Neural progenitor cell (in vitro differentiated cells): ENCODE measurements at regions not wholly inside any gene's neighbourhood (a gene's known extent, or its start where the extent isn't known, plus 50 kb on each side); places are given as distances from the start of the nearest gene placed in this dataset.

ENCODE experiments used
- DNase-seq: peaks from one replicate; pipeline ENCODE4 v3.0.0-alpha.2; 2016; ENCODE audit warnings: low spot score
- H2AFZ ChIP-seq: fragments of 200-600 bp; sonication (generic); replicated peaks from 2 replicates; pipeline ENCODE4 v1.6.1; 2016; ENCODE audit warnings: antibody characterized with exemption
- H3F3A ChIP-seq: fragments of 200-600 bp; sonication (generic); 2 replicates; pipeline ENCODE4 v1.6.1; 2016; ENCODE audit warnings: antibody characterized with exemption, low read depth
- H3K27ac ChIP-seq: fragments of 200-600 bp; sonication (generic); 2 replicates; pipeline ENCODE4 v1.5.1; 2016; ENCODE audit warnings: mild to moderate bottlenecking
- H3K27me3 ChIP-seq: fragments of 200-600 bp; sonication (generic); 2 replicates; pipeline ENCODE4 v1.6.1; 2016; ENCODE audit warnings: mild to moderate bottlenecking, moderate library complexity
- H3K36me3 ChIP-seq: fragments of 200-600 bp; sonication (generic); 2 replicates; pipeline ENCODE4 v1.5.1; 2016
- H3K4me1 ChIP-seq: fragments of 200-600 bp; sonication (generic); 2 replicates; pipeline ENCODE4 v1.6.1; 2016; ENCODE audit warnings: mixed run types
- H3K4me2 ChIP-seq: fragments of 200-600 bp; sonication (generic); 2 replicates; pipeline ENCODE4 v1.6.1; 2016
- H3K4me3 ChIP-seq: fragments of 200-600 bp; sonication (generic); 2 replicates; pipeline ENCODE4 v1.5.1; 2016
- H3K79me2 ChIP-seq: fragments of 200-600 bp; sonication (generic); 2 replicates; pipeline ENCODE4 v1.6.1; 2016; ENCODE audit warnings: low read depth
- H3K9ac ChIP-seq: fragments of 200-600 bp; sonication (generic); 2 replicates; pipeline ENCODE4 v1.6.1; 2016
- H3K9me3 ChIP-seq: fragments of 200-600 bp; sonication (generic); 2 replicates; pipeline ENCODE4 v1.5.1; 2016; ENCODE audit warnings: low read depth
- H4K20me1 ChIP-seq: fragments of 200-600 bp; sonication (generic); 2 replicates; pipeline ENCODE4 v1.6.1; 2016; ENCODE audit warnings: low read depth
- H3K27ac Mint-ChIP-seq: 3 replicates; pipeline ENCODE4 v1.8.0; 2021; ENCODE audit warnings: mixed read lengths
- H3K27me3 Mint-ChIP-seq: 2 replicates; pipeline ENCODE4 v1.8.0; 2022; ENCODE audit warnings: low read depth, mild to moderate bottlenecking, inconsistent platforms, moderate library complexity, mixed read lengths; ENCODE audit not compliant: insufficient read depth
- H3K36me3 Mint-ChIP-seq: 3 replicates; pipeline ENCODE4 v1.8.0; 2021; ENCODE audit warnings: mixed read lengths
- H3K4me1 Mint-ChIP-seq: 3 replicates; pipeline ENCODE4 v1.8.0; 2021; ENCODE audit warnings: mixed read lengths
- H3K4me3 Mint-ChIP-seq: 3 replicates; pipeline ENCODE4 v1.8.0; 2021; ENCODE audit warnings: mild to moderate bottlenecking, moderate library complexity, mixed read lengths
- H3K9me3 Mint-ChIP-seq: 3 replicates; pipeline ENCODE4 v1.8.0; 2020; ENCODE audit warnings: mixed read lengths
- EZH2 ChIP-seq: fragments of 200-600 bp; sonication (generic); IDR thresholded peaks from 2 replicates; pipeline ENCODE4 v1.6.1; 2017; ENCODE audit warnings: antibody characterized with exemption, mild to moderate bottlenecking, moderate library complexity
- EZH2phosphoT487 ChIP-seq: fragments of 200-600 bp; sonication (generic); IDR thresholded peaks from 2 replicates; pipeline ENCODE4 v1.6.1; 2017; ENCODE audit warnings: antibody characterized with exemption
- TF ChIP-seq, protein P1 (sequence below): fragments of 200-600 bp; sonication (generic); IDR thresholded peaks from 2 replicates; pipeline ENCODE4 v1.5.1; 2017; ENCODE audit warnings: antibody characterized with exemption, mild to moderate bottlenecking

DNA sequence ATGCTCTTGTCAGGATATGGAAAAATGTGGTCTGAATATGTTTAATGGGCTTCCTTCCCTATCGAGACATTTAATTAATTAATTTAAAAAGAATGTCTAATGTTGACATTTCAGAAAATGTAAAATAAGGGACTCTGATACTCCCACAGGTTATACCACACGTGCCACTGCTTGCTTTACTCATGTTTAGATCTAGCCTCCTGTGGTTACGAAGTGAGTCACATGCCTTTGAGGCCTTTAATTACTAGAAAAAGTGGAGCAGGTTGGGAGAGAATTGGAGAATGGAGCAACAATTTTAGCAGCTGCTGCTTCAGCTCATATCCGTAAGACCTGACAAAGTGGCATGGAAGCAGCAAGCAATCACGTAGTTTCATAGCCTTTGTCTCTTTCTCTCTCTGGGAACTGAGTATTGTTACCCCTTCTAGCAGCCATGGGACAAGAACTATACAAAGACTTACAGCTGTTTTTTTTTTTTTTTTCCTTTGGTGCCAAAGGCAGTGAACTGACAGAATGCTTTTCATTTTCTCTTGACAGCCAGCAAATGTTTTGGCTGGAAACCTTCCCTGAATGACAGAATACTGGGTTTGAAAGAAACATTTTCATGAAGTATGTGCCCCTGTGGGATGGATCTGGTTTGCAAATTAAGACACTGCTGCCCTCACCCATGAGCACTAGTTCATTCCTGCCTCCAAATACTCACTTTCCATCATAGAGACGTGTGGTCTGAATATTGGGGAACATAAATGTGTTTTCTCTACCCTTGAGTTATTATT is 355.1 kb upstream of the PABPC5 start:
- peak overlapping the region; percentile 55 for H2AFZ ChIP-seq
- Mint-ChIP-seq H3K4me3 (no peak overlapping the region), H3K9me3 (peaks cover 10% of the 10 kb centered on the region), H3K27me3 (no peaks in the 10 kb centered on the region), H3K36me3 (peaks cover 2% of the 10 kb centered on the region), H3K27ac (no peak overlapping the region), H3K4me1 (peaks cover 3% of the 10 kb centered on the region)
- no peaks in the 10 kb centered on the region for H3K4me1 ChIP-seq
- no peaks in the 10 kb centered on the region for H3F3A ChIP-seq
- H4K20me1 ChIP-seq: no peaks in the 10 kb centered on the region
- no peak overlapping the region for H3K4me2 ChIP-seq
- H3K79me2 ChIP-seq: no peaks in the 10 kb centered on the region
- H3K4me3 ChIP-seq: no peak overlapping the region
- TF ChIP-seq EZH2phosphoT487 (no peak), EZH2 (no peak)
- TF ChIP-seq, protein P1, sequence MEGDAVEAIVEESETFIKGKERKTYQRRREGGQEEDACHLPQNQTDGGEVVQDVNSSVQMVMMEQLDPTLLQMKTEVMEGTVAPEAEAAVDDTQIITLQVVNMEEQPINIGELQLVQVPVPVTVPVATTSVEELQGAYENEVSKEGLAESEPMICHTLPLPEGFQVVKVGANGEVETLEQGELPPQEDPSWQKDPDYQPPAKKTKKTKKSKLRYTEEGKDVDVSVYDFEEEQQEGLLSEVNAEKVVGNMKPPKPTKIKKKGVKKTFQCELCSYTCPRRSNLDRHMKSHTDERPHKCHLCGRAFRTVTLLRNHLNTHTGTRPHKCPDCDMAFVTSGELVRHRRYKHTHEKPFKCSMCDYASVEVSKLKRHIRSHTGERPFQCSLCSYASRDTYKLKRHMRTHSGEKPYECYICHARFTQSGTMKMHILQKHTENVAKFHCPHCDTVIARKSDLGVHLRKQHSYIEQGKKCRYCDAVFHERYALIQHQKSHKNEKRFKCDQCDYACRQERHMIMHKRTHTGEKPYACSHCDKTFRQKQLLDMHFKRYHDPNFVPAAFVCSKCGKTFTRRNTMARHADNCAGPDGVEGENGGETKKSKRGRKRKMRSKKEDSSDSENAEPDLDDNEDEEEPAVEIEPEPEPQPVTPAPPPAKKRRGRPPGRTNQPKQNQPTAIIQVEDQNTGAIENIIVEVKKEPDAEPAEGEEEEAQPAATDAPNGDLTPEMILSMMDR: no peak
- no peaks in the 10 kb centered on the region for H3K36me3 ChIP-seq
- no peak overlapping the region for H3K9ac ChIP-seq
- H3K27ac ChIP-seq: no peak overlapping the region
- peak; percentile 2 for DNase-seq
- H3K9me3 ChIP-seq: no peaks in the 10 kb centered on the region
- no peaks in the 10 kb centered on the region for H3K27me3 ChIP-seq

DNA sequence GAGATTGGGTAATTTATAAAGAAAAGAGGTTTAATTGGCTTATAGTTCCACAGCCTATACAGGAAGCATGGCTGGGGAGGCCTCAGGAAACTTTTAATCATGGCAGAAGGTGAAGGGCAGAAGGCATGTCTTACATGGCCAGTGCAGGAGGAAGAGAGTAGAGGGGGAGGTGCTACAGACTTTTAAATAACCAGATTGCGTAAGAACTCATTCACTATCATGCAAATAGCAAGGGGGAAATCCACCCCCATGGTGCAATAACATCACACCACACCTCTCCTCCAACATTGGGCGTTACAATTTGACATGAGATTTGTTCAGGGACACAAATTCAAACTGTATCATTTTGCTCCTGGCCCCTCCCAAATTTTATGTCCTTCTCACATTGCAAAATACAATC is 353.8 kb upstream of the PABPC5 start:
- Histone ChIP-seq H3F3A (no peaks in the 10 kb centered on the region), H3K4me2 (no peak overlapping the region), H3K79me2 (no peaks in the 10 kb centered on the region), H3K9me3 (no peaks in the 10 kb centered on the region), H3K27ac (no peak overlapping the region), H3K36me3 (no peaks in the 10 kb centered on the region), H3K4me1 (no peaks in the 10 kb centered on the region), H3K4me3 (no peak overlapping the region), H3K27me3 (no peaks in the 10 kb centered on the region), H2AFZ (no peak overlapping the region), H4K20me1 (no peaks in the 10 kb centered on the region), H3K9ac (no peak overlapping the region)
- H3K4me3 Mint-ChIP-seq: no peak overlapping the region
- DNase-seq: no peak
- peaks cover 3% of the 10 kb centered on the region for H3K4me1 Mint-ChIP-seq
- H3K27ac Mint-ChIP-seq: no peak overlapping the region
- no peak for TF ChIP-seq EZH2
- TF ChIP-seq, protein P1: no peak
- TF ChIP-seq EZH2phosphoT487: no peak
- H3K27me3 Mint-ChIP-seq: no peaks in the 10 kb centered on the region
- peaks cover 2% of the 10 kb centered on the region for H3K36me3 Mint-ChIP-seq
- peaks cover 10% of the 10 kb centered on the region for H3K9me3 Mint-ChIP-seq

DNA sequence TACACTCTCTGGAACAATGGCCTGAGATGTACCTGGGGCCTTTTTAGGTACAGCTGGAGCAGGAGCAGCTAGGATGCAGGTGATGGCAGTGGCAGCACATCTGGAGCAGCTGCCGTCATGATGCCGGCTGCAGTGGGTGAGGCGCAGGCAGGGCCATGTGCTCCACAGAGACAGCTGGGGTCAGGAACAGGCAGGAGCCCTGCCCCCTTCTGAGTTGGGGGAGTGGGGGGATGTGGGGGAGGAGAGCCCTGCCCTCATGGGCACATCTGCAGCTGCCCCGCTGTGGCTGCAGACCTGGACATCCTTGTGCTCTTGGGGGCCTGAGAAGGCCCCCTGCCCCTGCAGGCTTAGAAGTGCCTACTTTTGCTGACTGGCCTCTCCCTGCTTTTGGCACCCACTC is 352.8 kb upstream of the PABPC5 start:
- Histone ChIP-seq H3K27me3 (no peaks in the 10 kb centered on the region), H2AFZ (no peak overlapping the region), H3F3A (no peaks in the 10 kb centered on the region), H3K4me3 (no peak overlapping the region), H3K9me3 (no peaks in the 10 kb centered on the region), H3K36me3 (no peaks in the 10 kb centered on the region), H3K79me2 (no peaks in the 10 kb centered on the region), H3K27ac (no peak overlapping the region), H3K4me2 (no peak overlapping the region), H4K20me1 (no peaks in the 10 kb centered on the region), H3K9ac (no peak overlapping the region), H3K4me1 (no peaks in the 10 kb centered on the region)
- peaks cover 3% of the 10 kb centered on the region for H3K4me1 Mint-ChIP-seq
- H3K9me3 Mint-ChIP-seq: peaks cover 10% of the 10 kb centered on the region
- peaks cover 2% of the 10 kb centered on the region for H3K36me3 Mint-ChIP-seq
- no peak for DNase-seq
- TF ChIP-seq EZH2: no peak
- TF ChIP-seq EZH2phosphoT487: no peak
- TF ChIP-seq, protein P1: no peak
- no peak overlapping the region for H3K4me3 Mint-ChIP-seq
- H3K27me3 Mint-ChIP-seq: no peaks in the 10 kb centered on the region
- H3K27ac Mint-ChIP-seq: no peak overlapping the region
